ENCODE measurements at regions not wholly inside any gene's neighbourhood (a gene's known extent, or its start where the extent isn't known, plus 50 kb on each side); places are given as distances from the start of the nearest gene placed in this dataset.
"Not testable (repeated sequence)": the region's sequence is repeated elsewhere in the genome, so short reads cannot be mapped to it uniquely, and the experiment has no call there.

DNA sequence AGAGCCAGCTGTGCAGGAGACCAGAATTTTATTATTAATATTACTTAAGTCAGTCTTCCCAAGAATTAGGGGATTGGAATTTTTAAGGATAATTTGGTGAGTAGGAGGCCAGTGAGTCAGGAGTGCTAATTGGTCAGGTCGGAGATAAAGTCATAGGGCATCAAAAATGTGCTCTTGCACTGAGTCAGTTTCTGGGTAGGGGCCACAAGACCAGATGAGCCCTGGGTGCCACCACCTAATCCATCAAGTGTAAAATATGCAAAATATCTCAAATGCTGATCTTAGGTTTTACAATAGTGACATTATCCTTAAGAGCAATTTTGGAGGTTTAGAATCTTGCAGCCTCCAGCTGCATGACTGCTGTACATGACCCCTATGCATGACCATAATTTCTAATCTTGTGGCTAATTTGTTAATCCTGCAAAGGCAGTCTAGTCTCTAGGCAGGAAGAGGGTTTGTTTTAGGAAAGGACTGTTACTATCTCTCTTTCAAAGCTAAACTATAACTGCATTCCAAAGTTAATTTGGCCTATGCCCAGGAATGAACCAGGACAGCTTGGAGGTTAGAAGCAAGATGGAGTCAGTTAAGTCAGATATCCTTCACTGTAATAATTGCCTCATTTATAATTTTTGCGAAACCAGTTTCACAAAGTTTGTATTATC is 215.9 kb downstream of the RNF152 start:
- DNase-seq = no peak

DNA sequence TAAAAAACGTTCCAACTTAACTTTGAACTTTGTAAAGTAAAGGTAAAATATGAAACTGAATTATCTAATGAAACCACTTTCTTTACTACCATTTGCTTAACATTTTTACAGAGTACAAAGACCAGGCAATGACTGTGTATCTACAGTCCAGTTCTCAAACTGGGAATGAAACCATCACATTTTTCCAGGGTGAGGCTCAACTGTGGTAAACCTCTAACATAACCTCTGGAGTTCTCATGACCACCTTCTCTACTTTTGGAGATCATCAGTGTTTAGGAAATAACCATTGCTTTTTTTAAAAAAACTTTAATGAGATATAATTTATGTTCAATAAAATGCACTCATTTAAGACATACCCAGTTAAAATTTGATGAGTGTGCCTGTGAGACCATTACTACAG is 223.5 kb downstream of the RNF152 start:
- DNase-seq = no peak

DNA sequence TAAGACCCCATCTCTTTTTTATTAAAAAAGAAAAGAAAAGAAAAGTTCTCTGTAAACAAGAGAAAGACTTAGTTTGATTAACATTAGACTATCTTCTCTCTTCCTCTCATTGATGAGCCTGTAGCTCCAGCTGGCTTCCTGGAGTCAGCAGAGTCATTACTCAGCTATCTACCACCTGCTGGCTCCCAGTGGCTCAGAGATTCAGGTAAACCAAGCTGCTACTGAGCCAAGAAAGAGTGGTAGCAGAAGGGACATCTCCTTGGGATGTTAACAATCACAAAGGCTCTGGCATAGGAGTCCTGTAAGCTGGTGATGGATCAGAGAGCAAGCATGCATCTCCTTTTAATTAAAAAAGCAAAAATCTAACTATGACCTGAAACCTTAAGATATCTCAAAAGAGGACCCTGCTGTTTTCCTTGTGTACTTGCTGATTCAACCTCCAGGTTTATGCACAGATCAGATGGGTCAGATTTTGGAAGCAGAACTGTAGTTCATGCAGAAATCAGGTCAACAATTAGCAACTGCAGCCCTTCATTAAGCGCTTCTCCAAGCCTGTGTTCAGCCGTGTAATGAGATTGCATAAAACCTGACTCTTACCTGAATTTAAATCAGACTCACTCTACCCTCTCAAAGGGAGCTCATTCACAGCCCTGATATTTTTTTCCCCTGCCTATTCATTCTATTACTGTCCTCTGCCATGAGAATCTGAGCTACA is 225.8 kb downstream of the RNF152 start:
- DNase-seq = no peak

DNA sequence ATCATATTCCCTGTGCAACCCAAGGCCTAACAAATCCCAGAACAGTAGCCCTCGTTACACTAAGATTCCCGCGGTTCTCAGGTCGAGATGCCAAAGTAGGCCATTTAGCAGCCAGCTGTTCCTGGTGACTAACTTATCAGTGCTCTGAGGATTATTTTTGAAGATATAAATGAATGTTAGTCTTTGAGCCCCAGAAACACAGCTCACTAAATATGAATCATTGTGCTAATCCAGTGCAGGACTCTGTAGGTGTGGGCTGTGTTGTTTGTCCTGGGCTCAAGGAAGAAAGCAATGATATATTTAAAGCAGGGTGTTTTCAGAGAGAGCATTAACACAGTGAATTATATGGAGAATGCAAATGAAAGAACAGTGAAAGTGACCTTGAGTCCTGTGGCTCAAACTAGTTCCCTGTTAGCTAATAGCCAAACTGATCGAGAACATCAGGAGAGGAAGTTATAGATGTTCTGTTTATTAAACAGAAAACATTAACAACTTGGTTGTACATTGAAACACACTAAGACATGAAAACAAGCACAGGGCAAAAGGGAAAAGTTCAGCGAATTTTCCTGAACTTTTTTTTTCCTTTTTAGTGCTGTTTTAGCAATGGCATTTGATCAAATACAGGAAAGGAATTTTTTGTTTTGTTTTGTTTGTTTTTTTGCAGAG is 228.3 kb downstream of the RNF152 start:
- DNase-seq = no peak

DNA sequence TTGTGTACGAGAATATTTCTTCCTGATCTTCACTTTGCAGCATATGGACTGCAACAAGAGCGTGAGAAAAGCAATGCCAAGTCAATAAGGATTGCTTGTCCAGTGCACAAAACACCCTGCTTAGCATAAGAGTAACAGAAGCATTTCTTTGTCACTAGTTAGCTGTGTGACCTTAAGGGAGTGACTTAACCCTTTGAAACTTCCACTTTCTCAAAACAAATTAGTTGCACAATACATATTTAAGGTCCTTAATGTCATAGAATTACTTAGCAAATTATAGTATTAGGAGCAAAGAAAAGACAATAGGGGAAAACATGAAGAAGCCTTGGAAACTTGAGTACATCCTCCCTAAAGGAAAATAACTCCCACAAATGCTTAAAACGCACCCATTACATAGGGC is 230.1 kb downstream of the RNF152 start:
- DNase-seq = no peak

DNA sequence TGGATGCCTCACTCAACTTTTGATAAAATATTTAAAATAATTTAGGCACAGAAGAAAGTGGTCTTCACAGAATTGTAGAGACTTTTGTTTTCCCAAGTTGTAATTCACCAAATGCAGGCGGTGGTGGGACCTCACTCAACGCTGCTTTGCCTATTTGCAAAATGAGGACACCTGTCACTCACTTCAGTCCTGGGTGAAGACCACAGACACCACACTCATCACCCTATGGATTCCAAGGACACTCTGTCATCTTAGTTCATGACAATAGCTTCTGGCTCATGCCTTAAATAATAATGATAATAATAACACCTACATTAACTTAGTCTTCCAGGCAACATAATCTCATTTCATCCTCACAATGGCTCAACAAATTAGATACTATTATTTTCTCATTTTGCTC is 234.4 kb downstream of the RNF152 start:
- DNase-seq = no peak

DNA sequence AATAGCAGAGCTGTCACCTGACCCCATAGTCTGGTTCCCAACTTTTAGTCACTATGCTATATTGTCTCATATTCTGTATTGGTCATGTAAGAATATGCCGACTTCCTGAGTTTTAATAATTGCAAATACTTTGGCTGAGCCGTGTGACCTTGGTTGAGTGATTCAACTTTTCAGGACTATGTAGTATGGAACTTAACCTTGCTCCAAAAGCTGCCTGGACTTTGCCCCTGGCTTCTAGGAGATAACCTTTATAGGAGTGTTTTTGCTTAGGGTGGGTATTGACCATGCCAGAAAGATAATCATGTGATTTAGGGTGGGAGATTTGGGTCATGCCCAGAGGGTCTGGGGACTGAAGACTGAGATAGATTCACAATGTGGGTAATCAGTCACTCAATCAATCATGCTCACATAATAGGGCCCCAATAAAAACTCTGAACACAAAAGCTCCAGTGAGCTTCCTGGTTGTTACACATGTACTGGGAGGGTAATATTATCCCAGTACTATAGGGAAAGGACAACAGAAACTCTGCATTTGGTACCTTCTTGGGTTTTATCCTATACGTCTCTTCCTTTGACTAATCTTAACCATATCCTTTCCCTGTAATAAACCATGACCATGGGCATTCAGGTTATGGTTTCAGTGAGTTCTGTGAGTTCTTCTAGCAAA is 235.6 kb downstream of the RNF152 start:
- no peak for DNase-seq

DNA sequence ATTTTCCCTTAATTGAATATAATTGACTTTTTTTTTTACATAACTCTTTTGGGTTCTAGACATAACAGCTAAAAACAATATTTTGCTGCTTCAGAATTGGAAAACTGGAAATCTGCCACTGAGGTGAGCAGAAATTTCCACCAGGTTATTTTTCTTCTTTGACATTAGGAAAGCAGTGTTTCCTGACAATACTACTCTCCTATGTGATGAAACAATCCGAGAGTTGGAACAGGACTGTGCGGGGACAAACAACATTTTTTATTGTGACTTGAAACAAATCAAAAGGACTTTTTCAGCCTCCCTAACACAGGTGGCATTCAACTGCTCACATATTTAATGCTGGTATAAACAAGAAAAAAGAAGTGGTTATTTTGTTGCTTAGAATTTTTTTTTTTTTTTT is 237.2 kb downstream of the RNF152 start:
- DNase-seq = no peak

DNA sequence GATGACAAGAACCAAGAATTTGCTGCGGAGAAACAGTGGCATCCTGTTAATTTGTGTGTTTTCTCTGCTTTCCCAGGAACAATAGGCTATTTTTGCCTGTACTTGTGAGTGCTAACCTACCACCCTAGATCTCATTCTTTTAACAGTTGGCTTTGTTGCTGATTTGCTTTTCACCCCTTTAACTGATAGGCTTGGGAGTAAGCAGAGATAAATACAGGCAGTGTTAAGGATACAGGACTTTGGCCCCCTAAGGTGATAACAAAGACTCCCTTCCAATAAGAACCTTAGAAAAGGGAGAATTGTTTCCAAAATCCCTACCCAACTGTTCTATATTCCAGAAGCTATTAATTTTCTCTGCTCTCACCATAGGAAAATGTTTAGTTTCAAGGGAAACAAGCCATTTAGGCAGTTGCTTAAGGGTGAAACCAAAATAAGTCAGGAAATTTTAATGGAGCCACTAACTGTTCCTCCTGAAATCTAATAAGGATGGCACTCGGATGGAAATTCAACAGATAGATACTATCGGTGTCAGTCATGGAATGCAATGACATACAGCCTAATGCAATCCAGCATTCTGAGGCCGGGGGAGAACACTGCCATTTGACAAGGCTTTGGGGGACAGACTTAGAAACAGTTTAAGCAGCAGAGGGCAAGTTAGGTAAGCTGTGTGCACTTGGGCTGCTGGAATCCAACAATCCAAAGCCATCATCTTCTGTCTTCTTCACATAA is 238.8 kb downstream of the RNF152 start:
- peak; percentile 40 for DNase-seq

DNA sequence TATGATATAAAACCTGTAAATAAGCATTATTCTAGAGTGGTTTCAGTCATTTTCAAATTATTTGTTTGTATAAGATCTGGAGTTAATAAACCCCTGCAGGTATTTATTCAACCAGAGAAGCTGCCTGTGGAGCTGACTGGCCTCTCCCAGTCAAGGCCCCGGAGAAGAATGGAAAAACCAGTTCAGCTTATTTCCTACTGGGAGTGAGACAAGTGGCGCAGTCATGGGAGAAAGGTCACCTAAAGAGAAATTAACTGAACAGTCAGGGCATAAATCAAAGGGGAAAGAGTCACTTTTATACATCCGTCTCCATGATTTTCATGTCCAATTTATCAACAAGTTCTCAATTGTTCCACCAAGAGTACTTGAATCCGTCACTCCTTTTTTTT is 240.9 kb downstream of the RNF152 start:
- no peak for DNase-seq

DNA sequence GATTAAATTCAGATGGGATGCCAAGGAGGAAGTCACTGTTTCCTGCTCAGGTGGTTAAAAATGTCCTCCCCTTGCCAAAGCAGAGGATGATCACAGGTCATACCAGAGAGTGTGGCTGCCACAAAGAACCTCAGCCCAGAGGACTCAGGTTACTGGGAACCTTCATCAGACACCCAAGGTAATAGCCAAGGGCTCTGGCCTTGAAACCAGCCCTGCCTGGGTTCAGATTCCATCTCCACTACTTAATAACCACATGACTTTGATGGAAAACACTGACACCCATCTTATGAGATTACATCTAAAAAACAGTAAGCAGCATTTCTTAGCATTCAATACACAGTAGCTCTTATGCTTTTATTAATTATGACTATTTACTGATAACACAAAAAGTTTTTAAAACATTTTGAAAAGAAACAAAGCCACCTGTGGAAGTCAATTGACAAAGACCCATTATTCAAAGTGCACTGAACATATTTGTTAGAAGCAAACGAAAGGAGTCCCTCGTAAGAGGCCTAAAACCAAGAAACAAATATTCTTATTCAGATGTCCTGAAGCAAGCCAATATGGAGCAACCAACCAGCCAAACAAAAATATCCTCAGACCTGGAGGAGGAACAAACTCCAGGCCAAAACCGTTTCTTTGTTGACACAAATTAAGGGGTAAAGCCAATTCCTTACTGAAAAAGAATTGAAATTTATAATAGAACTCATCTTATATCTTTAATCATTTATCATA is 241.5 kb downstream of the RNF152 start:
- DNase-seq = no peak

DNA sequence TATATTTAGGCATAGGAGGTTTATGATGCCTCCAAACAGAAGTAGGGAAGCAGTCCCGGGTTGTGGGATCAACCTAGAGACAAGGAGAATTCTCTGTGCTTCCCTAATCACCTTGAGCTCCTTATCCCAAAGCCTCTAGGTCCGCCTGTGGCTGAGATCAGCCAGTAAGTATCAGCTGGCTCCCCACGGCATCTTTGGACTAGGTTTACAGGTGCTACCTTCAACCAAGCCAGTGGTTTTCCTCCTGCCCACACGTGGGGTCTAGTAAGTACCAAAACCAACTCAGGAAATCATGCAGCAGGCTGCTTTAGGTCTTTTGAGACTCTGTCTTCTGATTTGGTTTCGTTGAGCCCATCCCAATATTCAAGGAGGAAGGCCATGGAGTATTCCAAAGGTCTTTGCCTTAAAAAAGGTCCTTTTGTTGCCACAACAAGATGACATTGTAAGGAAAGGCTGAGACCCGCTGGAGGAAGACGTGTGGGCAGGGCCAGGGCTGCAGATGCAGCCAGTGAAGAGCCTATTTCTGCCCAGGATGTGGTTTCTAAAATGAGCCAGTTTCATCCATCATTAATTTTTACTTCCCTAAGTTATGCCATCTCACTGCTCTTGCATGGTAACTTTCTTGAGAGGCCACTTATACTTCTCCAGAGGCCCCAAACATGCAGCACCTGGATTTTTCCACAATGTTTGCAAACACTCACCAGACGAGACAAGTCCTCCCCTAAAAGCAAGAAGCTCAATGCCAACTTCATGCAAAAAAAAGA is 248.7 kb downstream of the RNF152 start:
- DNase-seq = no peak

DNA sequence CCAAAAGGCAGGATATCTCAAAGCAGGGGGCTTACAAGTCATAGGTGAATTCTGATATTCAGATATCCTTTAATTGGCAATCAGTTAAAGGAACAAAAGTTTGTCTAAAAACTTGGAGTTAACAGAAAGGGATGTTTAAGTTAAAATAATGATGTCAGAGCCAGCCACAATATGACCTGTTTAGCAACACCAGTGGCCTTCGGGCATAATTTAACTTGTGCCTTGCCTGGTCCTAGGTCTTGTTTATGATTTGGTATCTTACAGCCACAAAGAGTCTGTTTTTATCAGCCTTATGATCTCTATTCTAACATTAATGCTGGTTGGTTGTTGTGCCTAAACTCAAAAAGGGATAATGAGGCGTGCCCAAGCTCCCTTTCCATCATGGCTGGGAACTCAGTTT is 252.9 kb downstream of the RNF152 start:
- no peak for DNase-seq

DNA sequence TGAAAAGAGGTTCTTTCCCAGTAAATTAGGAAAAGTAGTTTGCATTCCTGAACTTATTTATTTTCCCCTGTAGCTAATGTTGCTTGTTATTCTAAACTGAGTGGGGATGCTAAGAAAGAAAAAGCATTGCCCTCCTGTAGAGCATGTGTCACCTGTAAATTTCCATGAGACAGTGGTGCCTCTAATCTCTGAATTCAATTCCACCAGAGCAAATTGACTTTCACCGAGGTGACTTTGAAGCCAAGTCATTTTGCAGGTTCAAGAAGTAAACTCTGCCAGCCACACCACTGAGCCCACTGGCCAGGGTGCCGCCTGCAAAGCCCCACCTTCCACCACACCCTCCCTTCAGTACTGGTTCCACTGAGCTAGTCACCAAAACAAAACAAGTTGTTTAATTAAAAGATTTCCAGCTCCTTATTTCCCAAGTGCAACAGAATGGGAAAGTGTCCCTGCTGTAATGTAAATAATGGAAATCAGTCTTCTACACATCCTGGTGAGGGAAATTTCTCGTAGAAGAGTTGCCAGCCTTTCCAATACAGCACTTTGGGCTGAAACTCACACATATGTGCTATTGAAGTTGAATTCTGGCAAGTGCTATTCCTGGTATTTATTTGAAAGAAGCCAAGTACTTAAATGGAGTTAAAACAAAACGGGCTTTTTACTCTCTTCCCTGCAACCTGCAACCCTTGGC is 254.8 kb downstream of the RNF152 start:
- no peak for DNase-seq

DNA sequence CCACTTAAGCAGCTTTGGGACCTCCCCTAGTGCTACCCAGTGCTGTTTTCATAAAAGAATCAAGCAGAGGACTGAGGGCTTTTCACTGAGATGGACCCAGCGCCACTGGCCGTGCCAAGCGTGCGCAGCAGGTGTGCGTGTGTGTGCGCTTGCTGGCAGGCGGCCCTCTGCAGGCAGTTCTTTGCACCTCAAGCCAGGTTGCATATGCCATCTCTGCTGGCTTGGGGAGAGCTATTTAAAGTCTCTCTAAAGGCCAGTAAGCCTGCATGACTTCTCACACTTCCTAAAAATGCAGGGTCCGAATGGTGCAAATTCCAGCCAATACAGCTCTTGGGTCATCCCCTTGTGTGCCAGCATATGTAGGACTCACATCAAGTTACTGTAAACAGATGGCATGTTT is 255.5 kb downstream of the RNF152 start:
- DNase-seq = no peak

DNA sequence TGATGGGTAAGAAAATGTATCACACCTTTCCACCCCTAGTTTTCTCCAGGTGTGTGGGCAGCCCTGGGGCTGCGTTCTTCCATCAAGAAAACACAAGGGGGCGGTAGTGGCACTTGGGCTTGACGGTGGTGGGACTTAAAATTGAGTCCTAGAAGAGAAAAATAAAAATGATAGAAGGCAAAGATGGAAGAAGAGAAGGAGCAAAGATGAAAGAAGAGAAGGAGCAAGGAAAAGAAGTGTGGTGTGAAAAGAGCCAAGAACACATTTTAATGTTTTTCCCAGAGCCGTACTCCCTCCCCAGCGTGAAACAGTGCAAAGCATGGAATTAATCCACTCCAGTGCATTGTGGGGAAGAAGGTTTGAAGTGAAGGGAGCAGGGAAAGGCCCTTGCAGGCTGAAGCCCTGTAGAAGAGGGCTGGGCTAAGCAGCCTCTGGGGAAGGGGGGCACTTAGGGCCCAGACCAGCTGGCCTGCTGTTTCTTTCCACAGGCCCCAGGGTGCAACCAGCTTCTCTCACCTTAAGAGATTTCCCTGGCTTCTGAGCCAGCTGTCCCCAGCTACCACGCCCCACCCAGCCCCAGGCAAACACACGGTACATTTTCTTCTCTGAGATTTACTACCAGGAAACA is 256.8 kb downstream of the RNF152 start:
- peak; percentile 79 for DNase-seq

DNA sequence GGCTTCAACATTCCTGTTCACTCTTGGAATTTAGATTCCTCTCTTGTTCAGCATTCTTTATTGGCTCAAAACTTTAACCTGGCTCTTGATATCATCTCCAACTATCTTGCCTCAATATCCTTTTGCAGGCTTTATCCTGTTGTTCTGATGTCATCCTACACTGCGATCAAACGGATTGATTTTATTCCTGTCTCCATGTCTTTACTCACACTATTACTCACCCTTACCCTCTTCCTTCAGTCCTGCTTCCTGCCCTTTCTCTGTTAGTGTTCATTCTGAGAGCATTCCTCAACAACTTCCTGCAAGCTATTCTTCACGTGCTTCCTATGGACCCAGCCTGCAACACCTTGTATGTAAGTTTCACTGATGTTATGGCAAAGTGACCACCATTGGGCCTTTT is 264.7 kb downstream of the RNF152 start:
- peak; percentile 67 for DNase-seq

DNA sequence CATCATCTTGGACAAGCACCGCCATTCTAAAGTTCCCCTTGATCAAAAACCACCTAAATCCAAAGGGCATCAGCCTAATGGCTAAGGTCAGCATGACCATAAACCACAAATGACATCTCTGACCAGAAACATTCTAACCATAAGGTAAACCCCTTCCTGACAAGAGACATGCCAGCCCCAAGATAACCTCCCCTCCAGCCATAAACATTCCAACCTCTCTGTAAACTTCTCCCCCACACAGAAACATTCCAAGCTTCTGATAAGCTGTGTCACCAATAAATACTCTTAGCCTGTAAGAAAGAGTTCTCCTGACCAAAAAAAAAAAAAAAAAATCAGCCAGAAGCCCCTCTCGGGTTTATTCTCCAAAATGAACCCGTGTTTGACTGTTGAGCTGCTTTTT is 268.2 kb downstream of the RNF152 start:
- DNase-seq = not testable (repeated sequence)

DNA sequence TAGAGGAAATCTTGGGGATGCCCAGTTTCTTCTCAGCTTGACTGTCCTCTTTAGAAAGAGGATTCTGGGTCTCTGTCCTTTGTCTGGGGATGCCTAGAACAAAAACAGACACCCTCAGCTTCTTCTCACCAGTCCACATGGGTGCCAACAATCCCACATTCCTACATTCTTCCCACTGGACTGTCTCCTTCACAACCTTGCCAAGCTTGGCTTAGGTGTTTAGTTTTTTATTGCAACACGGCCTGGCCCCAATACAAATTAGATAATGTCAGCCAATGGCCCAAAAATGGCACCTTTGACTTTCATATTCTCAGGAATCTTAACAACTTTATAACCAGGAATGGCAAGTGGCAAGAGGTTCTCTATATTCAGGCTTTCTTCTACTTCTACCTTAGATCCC is 273.0 kb downstream of the RNF152 start:
- no peak for DNase-seq

DNA sequence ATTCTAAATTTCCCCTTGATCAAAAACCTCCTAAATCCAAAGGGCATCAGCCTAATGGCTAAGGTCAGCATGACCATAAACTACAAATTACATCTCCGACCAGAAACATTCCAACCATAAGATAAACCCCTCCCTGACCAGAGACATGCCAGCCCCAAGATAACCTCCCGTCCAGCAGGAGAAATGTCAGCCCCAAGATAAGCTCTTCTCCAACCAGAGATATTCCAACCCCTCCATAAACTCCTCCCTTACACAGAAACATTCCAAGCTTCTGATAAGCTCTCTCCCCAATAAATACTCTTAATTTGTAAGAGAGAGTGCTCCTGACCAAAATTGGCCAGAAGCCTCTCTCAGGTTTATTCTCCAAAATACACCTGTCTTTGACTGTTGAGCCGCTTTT is 274.0 kb downstream of the RNF152 start:
- no peak for DNase-seq
